Naive thymus-derived CD4-positive, alpha-beta T cell (primary cell): ENCODE measurements at regions not wholly inside any gene's neighbourhood (a gene's known extent, or its start where the extent isn't known, plus 50 kb on each side); places are given as distances from the start of the nearest gene placed in this dataset.

Source experiments
- ATAC-seq: fragments of 150-1000 bp; cut with Tn5 transposase; 2 replicates; pipeline ENCODE4 v1.10.0; 2021; ENCODE audit warnings: mild to moderate bottlenecking, moderate library complexity
- CTCF ChIA-PET: fragments of 350-600 bp; sonication (Branson Sonifier 250); formaldehyde crosslinking; loops from one replicate; lab custom pipeline; 2021; ENCODE audit warnings: antibody characterized with exemption; lab: Charles Lee
- POLR2A ChIA-PET: fragments of 350-600 bp; sonication (Branson Sonifier 250); formaldehyde crosslinking; loops from one replicate; lab custom pipeline; 2021; ENCODE audit warnings: antibody characterized with exemption, inconsistent platforms; lab: Charles Lee
- DNase-seq, 9 donors: peaks; one replicate each; pipeline versions ENCODE4 v3.0.0 to v3.0.0-alpha.2; 2020 to 2022; ENCODE audit warnings: mixed read lengths in 1 of 9
- H3K27ac ChIP-seq: one replicate; pipeline ENCODE4 v1.7.0; 2013; ENCODE audit warnings: mild to moderate bottlenecking, low read depth, low read length, moderate library complexity
- H3K27me3 ChIP-seq, 2 donors: one replicate each; pipeline ENCODE4 v1.7.0; 2013; ENCODE audit warnings: low read length in 2 of 2, mild to moderate bottlenecking in 2 of 2, moderate library complexity in 2 of 2; ENCODE audit not compliant: control insufficient read depth in 2 of 2, insufficient read depth in 2 of 2
- H3K36me3 ChIP-seq, 3 experiments: 1 replicate in 2 of 3; 2 replicates in 1 of 3; pipeline ENCODE4 v1.7.0; 2013; ENCODE audit warnings: low read length in 3 of 3, mild to moderate bottlenecking in 3 of 3, moderate library complexity in 1 of 3; ENCODE audit not compliant: insufficient read depth in 3 of 3, control insufficient read depth in 2 of 3
- H3K4me1 ChIP-seq, 2 donors: one replicate each; pipeline ENCODE4 v1.7.0; 2013; ENCODE audit warnings: low read length in 2 of 2, mild to moderate bottlenecking in 2 of 2, moderate library complexity in 1 of 2; ENCODE audit not compliant: control insufficient read depth in 2 of 2, insufficient read depth in 2 of 2
- H3K4me3 ChIP-seq: 2 replicates; pipeline ENCODE4 v1.7.0; 2013; ENCODE audit warnings: mild to moderate bottlenecking, low read length
- H3K9me3 ChIP-seq, 3 experiments: 1 replicate in 2 of 3; 2 replicates in 1 of 3; pipeline ENCODE4 v1.7.0; 2013; ENCODE audit warnings: low read length in 3 of 3; ENCODE audit not compliant: control insufficient read depth in 2 of 3
- H3K27ac Mint-ChIP-seq, 9 donors: one replicate each; pipeline ENCODE4 v1.8.0; 2020 to 2022; ENCODE audit warnings: mixed read lengths in 9 of 9, mild to moderate bottlenecking in 8 of 9, moderate library complexity in 5 of 9, inconsistent platforms in 2 of 9
- H3K27me3 Mint-ChIP-seq, 5 donors: one replicate each; pipeline ENCODE4 v1.8.0; 2021 to 2022; ENCODE audit warnings: mixed read lengths in 5 of 5, mild to moderate bottlenecking in 1 of 5
- H3K36me3 Mint-ChIP-seq, 5 donors: one replicate each; pipeline ENCODE4 v1.8.0; 2020 to 2022; ENCODE audit warnings: mixed read lengths in 5 of 5, mild to moderate bottlenecking in 3 of 5, inconsistent platforms in 1 of 5
- H3K4me1 Mint-ChIP-seq, 7 donors: one replicate each; pipeline ENCODE4 v1.8.0; 2020 to 2022; ENCODE audit warnings: mixed read lengths in 7 of 7, mild to moderate bottlenecking in 3 of 7, inconsistent platforms in 1 of 7
- H3K4me3 Mint-ChIP-seq, 10 donors: one replicate each; pipeline ENCODE4 v1.8.0; 2020 to 2022; ENCODE audit warnings: mild to moderate bottlenecking in 10 of 10, mixed read lengths in 10 of 10, moderate library complexity in 6 of 10, inconsistent platforms in 2 of 10
- H3K9me3 Mint-ChIP-seq, 11 donors: one replicate each; pipeline ENCODE4 v1.8.0; 2020 to 2022; ENCODE audit warnings: mixed read lengths in 11 of 11, mild to moderate bottlenecking in 4 of 11, inconsistent platforms in 1 of 11, moderate library complexity in 1 of 11
- intact Hi-C, 2 donors: fragments of 100-400 bp; cut with micrococcal nuclease; formaldehyde crosslinking; loops; one replicate each; pipeline ENCODE4 v1.15.1; 2023

DNA sequence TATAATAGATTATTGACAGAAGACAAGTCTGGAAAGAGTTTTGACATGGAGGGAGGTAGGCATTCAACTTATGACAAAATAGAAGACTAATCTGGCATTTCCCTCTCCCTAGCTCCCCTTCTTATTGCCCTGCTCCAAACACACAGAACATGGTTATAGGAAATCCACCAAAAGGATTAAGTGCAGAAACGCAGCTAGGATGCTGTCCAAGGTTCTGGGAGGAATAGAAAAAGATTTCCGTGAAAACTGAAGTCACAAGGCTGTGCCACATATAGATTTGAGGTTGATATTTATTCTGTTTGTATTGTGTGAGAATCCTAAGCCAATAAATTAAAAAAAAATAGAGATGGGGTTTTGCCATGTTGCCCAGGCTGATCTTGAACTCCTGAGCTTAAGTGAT, 107.9 kb upstream of the MAP3K7 start:
- Histone ChIP-seq H3K36me3 (no peaks in the 10 kb centered on the region), H3K9me3 (no peaks in the 10 kb centered on the region), H3K27me3 (no peaks in the 10 kb centered on the region), H3K4me3 (no peak overlapping the region), H3K27ac (no peak overlapping the region), H3K4me1 (no peaks in the 10 kb centered on the region)
- no peak overlapping the region for H3K4me3 Mint-ChIP-seq
- no peak overlapping the region for H3K27ac Mint-ChIP-seq
- peaks cover 0 to 1% (median 0%) of the 10 kb centered on the region in 7 donors for H3K4me1 Mint-ChIP-seq
- no peak for ATAC-seq
- ChIA-PET CTCF (no interaction called here), POLR2A (no interaction called here)
- H3K9me3 Mint-ChIP-seq: peaks cover 0 to 22% (median 10%) of the 10 kb centered on the region in 11 donors
- H3K27me3 Mint-ChIP-seq: peaks cover 15 to 48% (median 33%) of the 10 kb centered on the region in 5 donors
- H3K36me3 Mint-ChIP-seq: peaks cover 0 to 7% (median 0%) of the 10 kb centered on the region in 5 donors
- DNase-seq: no peak
- intact Hi-C loops: no loop called here

- DNase-seq (no peak), ATAC-seq (no peak)
- H3K27me3 Mint-ChIP-seq: peaks cover 8 to 41% (median 24%) of the 10 kb centered on the region in 5 donors
- H3K4me1 Mint-ChIP-seq: no peaks in the 10 kb centered on the region
- Histone ChIP-seq H3K27ac (no peak overlapping the region), H3K27me3 (no peaks in the 10 kb centered on the region), H3K4me1 (no peaks in the 10 kb centered on the region), H3K36me3 (no peaks in the 10 kb centered on the region), H3K4me3 (no peak overlapping the region), H3K9me3 (no peaks in the 10 kb centered on the region)
- H3K36me3 Mint-ChIP-seq: peaks cover 0 to 7% (median 0%) of the 10 kb centered on the region in 5 donors
- H3K27ac Mint-ChIP-seq: no peak overlapping the region
- no peak overlapping the region for H3K4me3 Mint-ChIP-seq
- intact Hi-C loops: no loop called here
- peaks cover 0 to 22% (median 10%) of the 10 kb centered on the region in 11 donors for H3K9me3 Mint-ChIP-seq
- ChIA-PET POLR2A (no interaction called here), CTCF (no interaction called here)
These were observed 105.0 kb upstream of the MAP3K7 start for GRCh38 chr6:90691823-90692222.

GRCh38 chr6:90689172-90689571, 102.3 kb upstream of the MAP3K7 start:
- H3K27ac Mint-ChIP-seq: no peak overlapping the region
- no peaks in the 10 kb centered on the region for H3K4me1 Mint-ChIP-seq
- H3K27me3 Mint-ChIP-seq: peaks cover 9 to 41% (median 33%) of the 10 kb centered on the region in 5 donors
- Histone ChIP-seq H3K36me3 (no peaks in the 10 kb centered on the region), H3K27ac (no peak overlapping the region), H3K4me3 (no peak overlapping the region), H3K4me1 (no peaks in the 10 kb centered on the region), H3K27me3 (no peaks in the 10 kb centered on the region), H3K9me3 (no peaks in the 10 kb centered on the region)
- DNase-seq: no peak
- H3K9me3 Mint-ChIP-seq: peaks cover 0 to 10% (median 7%) of the 10 kb centered on the region in 11 donors
- H3K36me3 Mint-ChIP-seq: peaks cover 0 to 7% (median 0%) of the 10 kb centered on the region in 5 donors
- intact Hi-C loops: no loop called here
- no peak for ATAC-seq
- POLR2A ChIA-PET: no interaction called here
- no peak overlapping the region for H3K4me3 Mint-ChIP-seq
- CTCF ChIA-PET: no interaction called here

GRCh38 chr6:90687775-90688380, 101.0 kb upstream of the MAP3K7 start:
- no peaks in the 10 kb centered on the region for H3K9me3 ChIP-seq
- H3K27ac ChIP-seq: no peak overlapping the region
- no peak overlapping the region for H3K4me3 ChIP-seq
- Mint-ChIP-seq H3K27me3 (peaks cover 10 to 38% (median 33%) of the 10 kb centered on the region in 5 donors), H3K36me3 (peaks cover 0 to 7% (median 0%) of the 10 kb centered on the region in 5 donors), H3K27ac (no peak overlapping the region), H3K4me1 (no peaks in the 10 kb centered on the region), H3K9me3 (peaks cover 0 to 10% (median 6%) of the 10 kb centered on the region in 11 donors), H3K4me3 (no peak overlapping the region)
- ChIA-PET POLR2A (no interaction called here), CTCF (no interaction called here)
- no peaks in the 10 kb centered on the region for H3K36me3 ChIP-seq
- H3K27me3 ChIP-seq: no peaks in the 10 kb centered on the region
- ATAC-seq (no peak), DNase-seq (no peak)
- intact Hi-C loops: no loop called here
- H3K4me1 ChIP-seq: no peaks in the 10 kb centered on the region

GRCh38 chr6:90681863-90682262, 95.0 kb upstream of the MAP3K7 start:
- DNase-seq: no peak
- ATAC-seq: no peak
- Histone ChIP-seq H3K9me3 (no peaks in the 10 kb centered on the region), H3K36me3 (no peaks in the 10 kb centered on the region), H3K4me1 (no peaks in the 10 kb centered on the region), H3K4me3 (no peak overlapping the region), H3K27ac (no peak overlapping the region), H3K27me3 (no peaks in the 10 kb centered on the region)
- H3K4me3 Mint-ChIP-seq: no peak overlapping the region
- CTCF ChIA-PET: no interaction called here
- POLR2A ChIA-PET: no interaction called here
- peaks cover 15 to 31% (median 19%) of the 10 kb centered on the region in 5 donors for H3K27me3 Mint-ChIP-seq
- H3K36me3 Mint-ChIP-seq: no peaks in the 10 kb centered on the region
- H3K4me1 Mint-ChIP-seq: no peaks in the 10 kb centered on the region
- H3K27ac Mint-ChIP-seq: no peak overlapping the region
- H3K9me3 Mint-ChIP-seq: no peaks in the 10 kb centered on the region
- intact Hi-C loops: no loop called here

- no peak for ATAC-seq
- DNase-seq: no peak
- Mint-ChIP-seq H3K36me3 (no peaks in the 10 kb centered on the region), H3K27me3 (peaks cover 5 to 23% (median 10%) of the 10 kb centered on the region in 5 donors), H3K27ac (no peak overlapping the region), H3K9me3 (no peaks in the 10 kb centered on the region), H3K4me1 (no peaks in the 10 kb centered on the region), H3K4me3 (no peak overlapping the region)
- ChIA-PET CTCF (no interaction called here), POLR2A (no interaction called here)
- H3K9me3 ChIP-seq: no peaks in the 10 kb centered on the region
- H3K4me3 ChIP-seq: no peak overlapping the region
- H3K27ac ChIP-seq: no peak overlapping the region
- no peaks in the 10 kb centered on the region for H3K4me1 ChIP-seq
- H3K27me3 ChIP-seq: no peaks in the 10 kb centered on the region
- H3K36me3 ChIP-seq: no peaks in the 10 kb centered on the region
- intact Hi-C loops: no loop called here
These were observed 91.3 kb upstream of the MAP3K7 start for GRCh38 chr6:90678049-90678779.

DNA sequence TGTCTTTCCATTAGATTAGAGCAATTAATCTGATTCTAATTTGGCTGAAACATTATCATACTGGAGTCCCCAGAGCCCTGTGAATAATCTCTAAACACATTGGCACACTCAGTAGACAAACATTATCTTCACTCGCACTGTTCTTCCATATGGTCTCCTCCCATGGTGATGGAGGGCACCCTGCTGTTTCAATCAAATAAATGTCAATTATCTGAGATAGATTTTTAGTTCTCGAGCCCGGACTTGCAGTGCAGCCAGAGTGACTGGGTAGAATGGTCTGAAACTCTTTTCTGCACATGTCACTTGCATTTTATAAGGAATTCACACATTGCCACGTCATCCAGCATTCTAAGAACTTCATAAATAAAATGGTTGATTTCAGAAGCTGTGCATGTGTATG, 90.6 kb upstream of the MAP3K7 start:
- ChIA-PET CTCF (no interaction called here), POLR2A (no interaction called here)
- intact Hi-C loops: no loop called here
- H3K9me3 Mint-ChIP-seq: no peaks in the 10 kb centered on the region
- Histone ChIP-seq H3K27me3 (no peaks in the 10 kb centered on the region), H3K36me3 (no peaks in the 10 kb centered on the region), H3K27ac (no peak overlapping the region), H3K9me3 (no peaks in the 10 kb centered on the region), H3K4me1 (no peaks in the 10 kb centered on the region), H3K4me3 (no peak overlapping the region)
- no peak for DNase-seq
- H3K36me3 Mint-ChIP-seq: no peaks in the 10 kb centered on the region
- H3K4me1 Mint-ChIP-seq: no peaks in the 10 kb centered on the region
- peaks cover 5 to 22% (median 10%) of the 10 kb centered on the region in 5 donors for H3K27me3 Mint-ChIP-seq
- no peak for ATAC-seq
- H3K27ac Mint-ChIP-seq: no peak overlapping the region
- H3K4me3 Mint-ChIP-seq: no peak overlapping the region
